ENCODE measurements at regions not wholly inside any gene's neighbourhood (a gene's known extent, or its start where the extent isn't known, plus 50 kb on each side); places are given as distances from the start of the nearest gene placed in this dataset.

GRCh38 chr18:49726675-49726963 lies 86.7 kb downstream of the ACAA2 start:
- TF ChIP-seq CTCF (IDR thresholded peaks at IDR 0.05; ENCODE audit: low read depth, low read length), result no peak
- no peak for TF ChIP-seq EZH2phosphoT487 (IDR thresholded peaks at IDR 0.05; ENCODE audit: low read depth)
